ENCODE measurements at regions not wholly inside any gene's neighbourhood (a gene's known extent, or its start where the extent isn't known, plus 50 kb on each side); places are given as distances from the start of the nearest gene placed in this dataset.
A peak's percentile ranks its signal among the peaks of the same experiment; 100 is the strongest.

GRCh38 chr15:46709460-46710083 lies 1007.7 kb upstream of the SEMA6D start:
- H3K4me1 ChIP-seq (ENCODE audit: control insufficient read depth, insufficient read depth, low read depth, low read length): no peaks in the 10 kb centered on the region
- no peak overlapping the region for H4K91ac ChIP-seq (ENCODE audit: low read length)
- no peak overlapping the region for H3K4me3 ChIP-seq (ENCODE audit: insufficient read depth in 1 of 2, low read depth in 1 of 2, low read length in 2 of 2)
- no peak overlapping the region for H3K18ac ChIP-seq (ENCODE audit: low read depth in 1 of 2, low read length in 2 of 2)
- H2BK15ac ChIP-seq (ENCODE audit: low read depth, poor library complexity, severe bottlenecking): no peak overlapping the region
- H2BK120ac ChIP-seq (ENCODE audit: low read depth, low read length): no peak overlapping the region
- no peak overlapping the region for H2BK5ac ChIP-seq (ENCODE audit: low read depth, low read length, poor library complexity, severe bottlenecking)
- H3K9me3 ChIP-seq (ENCODE audit: control insufficient read depth, low read length): peaks cover 34% of the 10 kb centered on the region
- no peak overlapping the region for H3K27ac ChIP-seq (ENCODE audit: low read length, poor library complexity, severe bottlenecking)
- H3K14ac ChIP-seq (ENCODE audit: low read length in 2 of 2): no peak overlapping the region
- H4K8ac ChIP-seq (ENCODE audit: low read length): no peak overlapping the region
- H2AFZ ChIP-seq (ENCODE audit: low read depth, low read length): no peak overlapping the region
- H2BK12ac ChIP-seq (ENCODE audit: low read length in 2 of 2): no peak overlapping the region
- no peak overlapping the region for H3K23ac ChIP-seq (ENCODE audit: low read length in 2 of 2)
- no peak overlapping the region for H3K4me2 ChIP-seq (ENCODE audit: low read length, poor library complexity, severe bottlenecking)
- H3K27me3 ChIP-seq (ENCODE audit: control insufficient read depth in 1 of 2, insufficient read depth in 1 of 2, low read length in 2 of 2): no peaks in the 10 kb centered on the region
- DNase-seq: peak; percentile 47
- H3K79me1 ChIP-seq (replicated peaks; ENCODE audit: low read length, poor library complexity, severe bottlenecking): no peaks in the 10 kb centered on the region
- no peaks in the 10 kb centered on the region for H3K36me3 ChIP-seq (ENCODE audit: control insufficient read depth in 1 of 2, insufficient read depth in 2 of 2, low read depth in 1 of 2, low read length in 2 of 2)
- no peak overlapping the region for H3K4ac ChIP-seq (ENCODE audit: low read depth in 1 of 2, low read length in 2 of 2)
- H3K9ac ChIP-seq (ENCODE audit: low read length): no peak overlapping the region
- no peak overlapping the region for H2AK5ac ChIP-seq (ENCODE audit: low read length, severe bottlenecking)

DNA sequence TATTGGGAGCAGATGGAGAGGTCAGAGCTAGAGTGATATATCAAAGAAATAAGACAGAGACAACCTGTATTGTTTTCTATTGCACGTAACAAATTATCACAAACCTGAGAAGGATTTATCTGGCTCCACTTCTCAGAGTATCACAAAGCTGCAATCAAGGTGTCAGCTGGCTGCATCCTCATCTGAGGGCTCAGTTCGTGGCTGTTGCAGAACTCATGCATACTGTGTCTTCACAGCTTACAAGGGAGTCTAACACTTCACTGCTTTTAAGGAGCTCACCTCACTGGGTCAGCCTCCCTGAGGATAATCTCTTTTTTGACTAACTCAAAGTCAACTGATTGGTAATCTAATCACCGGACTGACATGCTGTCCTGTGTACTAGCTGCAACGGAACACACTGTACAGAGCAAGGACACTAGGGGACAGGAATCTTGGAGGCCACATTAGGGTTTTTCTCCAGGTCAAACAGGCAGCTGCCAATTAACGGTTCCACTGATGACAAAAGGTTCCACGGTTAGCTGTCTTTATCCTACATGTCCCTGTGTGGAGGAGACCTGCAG lies 1006.8 kb upstream of the SEMA6D start:
- no peak overlapping the region for H3K18ac ChIP-seq (ENCODE audit: low read depth in 1 of 2, low read length in 2 of 2)
- H2BK5ac ChIP-seq (ENCODE audit: low read depth, low read length, poor library complexity, severe bottlenecking): no peak overlapping the region
- H3K9me3 ChIP-seq (ENCODE audit: control insufficient read depth, low read length): peaks cover 28% of the 10 kb centered on the region
- H4K8ac ChIP-seq (ENCODE audit: low read length): no peak overlapping the region
- H3K14ac ChIP-seq (ENCODE audit: low read length in 2 of 2): no peak overlapping the region
- H3K27me3 ChIP-seq (ENCODE audit: control insufficient read depth in 1 of 2, insufficient read depth in 1 of 2, low read length in 2 of 2): no peaks in the 10 kb centered on the region
- H3K23ac ChIP-seq (ENCODE audit: low read length in 2 of 2): no peak overlapping the region
- H2AFZ ChIP-seq (ENCODE audit: low read depth, low read length): no peak overlapping the region
- H3K79me1 ChIP-seq (replicated peaks; ENCODE audit: low read length, poor library complexity, severe bottlenecking): no peaks in the 10 kb centered on the region
- H3K4me2 ChIP-seq (ENCODE audit: low read length, poor library complexity, severe bottlenecking): no peak overlapping the region
- no peak overlapping the region for H3K4me3 ChIP-seq (ENCODE audit: insufficient read depth in 1 of 2, low read depth in 1 of 2, low read length in 2 of 2)
- WGBS: 81% methylated on average over 5 of the region's 6 CpGs
- no peak overlapping the region for H3K27ac ChIP-seq (ENCODE audit: low read length, poor library complexity, severe bottlenecking)
- no peak overlapping the region for H2BK15ac ChIP-seq (ENCODE audit: low read depth, poor library complexity, severe bottlenecking)
- H3K9ac ChIP-seq (ENCODE audit: low read length): no peak overlapping the region
- no peak overlapping the region for H2BK12ac ChIP-seq (ENCODE audit: low read length in 2 of 2)
- DNase-seq: no peak
- no peak overlapping the region for H2AK5ac ChIP-seq (ENCODE audit: low read length, severe bottlenecking)
- no peaks in the 10 kb centered on the region for H3K4me1 ChIP-seq (ENCODE audit: control insufficient read depth, insufficient read depth, low read depth, low read length)
- no peak overlapping the region for H3K4ac ChIP-seq (ENCODE audit: low read depth in 1 of 2, low read length in 2 of 2)
- no peak overlapping the region for H2BK120ac ChIP-seq (ENCODE audit: low read depth, low read length)
- H3K36me3 ChIP-seq (ENCODE audit: control insufficient read depth in 1 of 2, insufficient read depth in 2 of 2, low read depth in 1 of 2, low read length in 2 of 2): no peaks in the 10 kb centered on the region
- no peak overlapping the region for H4K91ac ChIP-seq (ENCODE audit: low read length)

GRCh38 chr15:46713045-46713444 lies 1004.3 kb upstream of the SEMA6D start:
- Histone ChIP-seq H3K36me3 (ENCODE audit: control insufficient read depth in 1 of 2, insufficient read depth in 2 of 2, low read depth in 1 of 2, low read length in 2 of 2) (no peaks in the 10 kb centered on the region), H3K79me1 (replicated peaks; ENCODE audit: low read length, poor library complexity, severe bottlenecking) (no peaks in the 10 kb centered on the region), H3K18ac (ENCODE audit: low read depth in 1 of 2, low read length in 2 of 2) (no peak overlapping the region), H3K4me3 (ENCODE audit: insufficient read depth in 1 of 2, low read depth in 1 of 2, low read length in 2 of 2) (no peak overlapping the region), H3K27me3 (ENCODE audit: control insufficient read depth in 1 of 2, insufficient read depth in 1 of 2, low read length in 2 of 2) (no peaks in the 10 kb centered on the region), H3K9ac (ENCODE audit: low read length) (no peak overlapping the region), H2BK12ac (ENCODE audit: low read length in 2 of 2) (no peak overlapping the region), H4K8ac (ENCODE audit: low read length) (no peak overlapping the region), H4K91ac (ENCODE audit: low read length) (no peak overlapping the region), H3K23ac (ENCODE audit: low read length in 2 of 2) (no peak overlapping the region), H2AK5ac (ENCODE audit: low read length, severe bottlenecking) (no peak overlapping the region), H3K27ac (ENCODE audit: low read length, poor library complexity, severe bottlenecking) (no peak overlapping the region), H3K9me3 (ENCODE audit: control insufficient read depth, low read length) (peaks cover 9% of the 10 kb centered on the region), H2AFZ (ENCODE audit: low read depth, low read length) (no peak overlapping the region), H3K4ac (ENCODE audit: low read depth in 1 of 2, low read length in 2 of 2) (no peak overlapping the region), H2BK120ac (ENCODE audit: low read depth, low read length) (no peak overlapping the region), H2BK5ac (ENCODE audit: low read depth, low read length, poor library complexity, severe bottlenecking) (no peak overlapping the region), H3K14ac (ENCODE audit: low read length in 2 of 2) (no peak overlapping the region), H2BK15ac (ENCODE audit: low read depth, poor library complexity, severe bottlenecking) (no peak overlapping the region), H3K4me2 (ENCODE audit: low read length, poor library complexity, severe bottlenecking) (no peak overlapping the region), H3K4me1 (ENCODE audit: control insufficient read depth, insufficient read depth, low read depth, low read length) (no peaks in the 10 kb centered on the region)
- WGBS: 44% methylated on average over 1 of the region's 2 CpGs
- peak; percentile 10 for DNase-seq

- H3K27me3 ChIP-seq (ENCODE audit: control insufficient read depth in 1 of 2, insufficient read depth in 1 of 2, low read length in 2 of 2): no peaks in the 10 kb centered on the region
- no peak overlapping the region for H2BK120ac ChIP-seq (ENCODE audit: low read depth, low read length)
- no peak overlapping the region for H2AFZ ChIP-seq (ENCODE audit: low read depth, low read length)
- no peaks in the 10 kb centered on the region for H3K79me1 ChIP-seq (replicated peaks; ENCODE audit: low read length, poor library complexity, severe bottlenecking)
- no peak overlapping the region for H3K23ac ChIP-seq (ENCODE audit: low read length in 2 of 2)
- no peaks in the 10 kb centered on the region for H3K36me3 ChIP-seq (ENCODE audit: control insufficient read depth in 1 of 2, insufficient read depth in 2 of 2, low read depth in 1 of 2, low read length in 2 of 2)
- no peak overlapping the region for H3K27ac ChIP-seq (ENCODE audit: low read length, poor library complexity, severe bottlenecking)
- DNase-seq: no peak
- H2AK5ac ChIP-seq (ENCODE audit: low read length, severe bottlenecking): no peak overlapping the region
- no peak overlapping the region for H4K8ac ChIP-seq (ENCODE audit: low read length)
- H3K4me3 ChIP-seq (ENCODE audit: insufficient read depth in 1 of 2, low read depth in 1 of 2, low read length in 2 of 2): no peak overlapping the region
- no peak overlapping the region for H2BK12ac ChIP-seq (ENCODE audit: low read length in 2 of 2)
- no peak overlapping the region for H3K18ac ChIP-seq (ENCODE audit: low read depth in 1 of 2, low read length in 2 of 2)
- H3K9ac ChIP-seq (ENCODE audit: low read length): no peak overlapping the region
- H3K4me2 ChIP-seq (ENCODE audit: low read length, poor library complexity, severe bottlenecking): no peak overlapping the region
- WGBS: 81% methylated on average over 2 of the region's 2 CpGs
- H4K91ac ChIP-seq (ENCODE audit: low read length): no peak overlapping the region
- no peaks in the 10 kb centered on the region for H3K4me1 ChIP-seq (ENCODE audit: control insufficient read depth, insufficient read depth, low read depth, low read length)
- no peak overlapping the region for H2BK5ac ChIP-seq (ENCODE audit: low read depth, low read length, poor library complexity, severe bottlenecking)
- no peak overlapping the region for H3K14ac ChIP-seq (ENCODE audit: low read length in 2 of 2)
- no peaks in the 10 kb centered on the region for H3K9me3 ChIP-seq (ENCODE audit: control insufficient read depth, low read length)
- no peak overlapping the region for H2BK15ac ChIP-seq (ENCODE audit: low read depth, poor library complexity, severe bottlenecking)
- no peak overlapping the region for H3K4ac ChIP-seq (ENCODE audit: low read depth in 1 of 2, low read length in 2 of 2)
These were observed 1002.4 kb upstream of the SEMA6D start for GRCh38 chr15:46714950-46715349.
